ENCODE measurements at regions not wholly inside any gene's neighbourhood (a gene's known extent, or its start where the extent isn't known, plus 50 kb on each side); places are given as distances from the start of the nearest gene placed in this dataset.

GRCh38 chr9:78967596-78968217 is 604.1 kb upstream of the TLE4 start:
- TF ChIP-seq CTCF (IDR thresholded peaks at IDR 0.05; ENCODE audit: low read depth, low read length) (no peak), EZH2phosphoT487 (IDR thresholded peaks at IDR 0.05; ENCODE audit: low read depth) (no peak)
